Adrenal gland (tissue), 9 donors: ENCODE measurements at regions not wholly inside any gene's neighbourhood (a gene's known extent, or its start where the extent isn't known, plus 50 kb on each side); places are given as distances from the start of the nearest gene placed in this dataset.

Experiments used
- DNase-seq, 7 donors: peaks; one replicate each; pipeline ENCODE4 v3.0.0-alpha.2; 2019 to 2020
- H3K27ac ChIP-seq, 5 donors: fragments of 200-600 bp; sonication (generic) in 4 of 5; 1 replicate in 3 of 5; 2 replicates in 2 of 5; pipeline versions ENCODE4 v1.5.1 to v1.8.0; 2016 to 2020; ENCODE audit warnings: mild to moderate bottlenecking in 1 of 5
- H3K27me3 ChIP-seq: fragments of 200-600 bp; 2 replicates; pipeline ENCODE4 v1.8.0; 2021
- H3K36me3 ChIP-seq, 2 donors: fragments of 200-600 bp; replicated peaks in 1 of 2; 1 replicate in 1 of 2; 2 replicates in 1 of 2; pipeline versions ENCODE4 v1.5.1 to v1.8.0; 2018 to 2022
- H3K4me1 ChIP-seq, 2 donors: fragments of 200-600 bp; replicated peaks in 1 of 2; 1 replicate in 1 of 2; 2 replicates in 1 of 2; pipeline versions ENCODE4 v1.5.1 to v1.8.0; 2018 to 2021
- H3K4me3 ChIP-seq, 4 donors: fragments of 200-600 bp; sonication (generic) in 3 of 4; one replicate each; pipeline ENCODE4 v1.5.1; 2016 to 2018
- H3K9me3 ChIP-seq, 3 donors: fragments of 200-600 bp; sonication (generic) in 1 of 3; replicated peaks in 1 of 3; 1 replicate in 2 of 3; 2 replicates in 1 of 3; pipeline versions ENCODE4 v1.5.1 to v1.8.0; 2016 to 2021
- POLR2A ChIP-seq, 2 donors: fragments of 450-650 bp; IDR thresholded peaks; one replicate each; pipeline ENCODE4 v1.6.1; 2017; ENCODE audit warnings: antibody characterized with exemption in 2 of 2, mild to moderate bottlenecking in 2 of 2, moderate library complexity in 1 of 2
- WGBS, 4 donors: extraction: QIAGEN DNeasy Blood & Tissue Kit in 2 of 4; methylation state at CpG; one replicate each; pipeline versions ENCODE4 v1.1.5 to v1.1.7; 2013 to 2017; 5-methylcytosine and 5-hydroxymethylcytosine counted together
- intact Hi-C, 2 donors: fragments of 100-400 bp; cut with DNase I; formaldehyde crosslinking; loops; one replicate each; pipeline versions ENCODE4 v1.14.1 to v1.15.0; 2022 to 2023
- TF ChIP-seq, protein P1 (sequence below), 6 experiments: fragments of 450-650 bp in 4 of 6; fragments of 200-600 bp in 2 of 6; sonication (generic) in 1 of 6; IDR thresholded peaks; 1 replicate in 5 of 6; 2 replicates in 1 of 6; pipeline versions ENCODE4 v1.5.1 to v1.8.0; 2016 to 2021; ENCODE audit warnings: antibody characterized with exemption in 6 of 6, mild to moderate bottlenecking in 2 of 6, moderate library complexity in 1 of 6
- donor health status: healthy with polysubstance abuse.
- donor health status: Bipolar disorder and iron deficiency.
- donor health status: DM: yes; HTN: yes; CAD: no.
- donor health status: DM: no; HTN: no; CAD: no.
- donor health status: DM: no; HTN: no; CAD: no.

- intact Hi-C loops = no loop called here
- no peaks in the 10 kb centered on the region for H3K27me3 ChIP-seq
- DNase-seq = no peak
- H3K36me3 ChIP-seq = no peaks in the 10 kb centered on the region
- WGBS, 4 donors = 96 to 100% (median 100%) methylated on average over 1 of the region's 1 CpG
- H3K4me3 ChIP-seq = no peak overlapping the region
- TF ChIP-seq, protein P1, sequence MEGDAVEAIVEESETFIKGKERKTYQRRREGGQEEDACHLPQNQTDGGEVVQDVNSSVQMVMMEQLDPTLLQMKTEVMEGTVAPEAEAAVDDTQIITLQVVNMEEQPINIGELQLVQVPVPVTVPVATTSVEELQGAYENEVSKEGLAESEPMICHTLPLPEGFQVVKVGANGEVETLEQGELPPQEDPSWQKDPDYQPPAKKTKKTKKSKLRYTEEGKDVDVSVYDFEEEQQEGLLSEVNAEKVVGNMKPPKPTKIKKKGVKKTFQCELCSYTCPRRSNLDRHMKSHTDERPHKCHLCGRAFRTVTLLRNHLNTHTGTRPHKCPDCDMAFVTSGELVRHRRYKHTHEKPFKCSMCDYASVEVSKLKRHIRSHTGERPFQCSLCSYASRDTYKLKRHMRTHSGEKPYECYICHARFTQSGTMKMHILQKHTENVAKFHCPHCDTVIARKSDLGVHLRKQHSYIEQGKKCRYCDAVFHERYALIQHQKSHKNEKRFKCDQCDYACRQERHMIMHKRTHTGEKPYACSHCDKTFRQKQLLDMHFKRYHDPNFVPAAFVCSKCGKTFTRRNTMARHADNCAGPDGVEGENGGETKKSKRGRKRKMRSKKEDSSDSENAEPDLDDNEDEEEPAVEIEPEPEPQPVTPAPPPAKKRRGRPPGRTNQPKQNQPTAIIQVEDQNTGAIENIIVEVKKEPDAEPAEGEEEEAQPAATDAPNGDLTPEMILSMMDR (IDR thresholded peaks at IDR 0.05) = no peak
- TF ChIP-seq POLR2A (IDR thresholded peaks at IDR 0.05) = no peak
- H3K9me3 ChIP-seq = no peaks in the 10 kb centered on the region
- no peaks in the 10 kb centered on the region for H3K4me1 ChIP-seq
- H3K27ac ChIP-seq = no peak overlapping the region
Measured at GRCh38 chr3:16811950-16812349, 72.8 kb upstream of the PLCL2 start.

DNA sequence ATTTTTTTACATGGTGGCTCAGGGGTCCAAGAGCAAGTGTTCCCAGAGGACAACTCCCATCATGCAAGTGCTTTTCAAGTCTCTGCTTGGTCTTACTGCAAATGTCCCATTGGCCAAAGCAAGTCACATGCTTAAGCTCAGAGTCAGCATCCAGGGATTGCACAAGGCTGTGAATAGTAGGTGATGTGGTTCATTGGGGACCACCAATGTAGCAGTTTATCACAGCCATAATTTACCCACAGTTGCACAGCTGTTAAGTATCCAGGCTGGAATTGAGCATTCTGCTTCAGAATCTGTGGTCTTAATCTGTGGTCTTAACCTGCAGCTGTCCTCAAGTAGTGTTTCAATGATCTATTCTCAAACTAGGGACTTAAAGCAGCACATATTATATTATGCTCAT, 71.4 kb upstream of the PLCL2 start:
- TF ChIP-seq POLR2A (IDR thresholded peaks at IDR 0.05) = no peak
- TF ChIP-seq, protein P1 (IDR thresholded peaks at IDR 0.05) = no peak
- Histone ChIP-seq H3K27me3 (no peaks in the 10 kb centered on the region), H3K4me3 (no peak overlapping the region), H3K4me1 (no peaks in the 10 kb centered on the region), H3K27ac (no peak overlapping the region), H3K36me3 (no peaks in the 10 kb centered on the region), H3K9me3 (no peaks in the 10 kb centered on the region)
- intact Hi-C loops = no loop called here
- no peak for DNase-seq

DNA sequence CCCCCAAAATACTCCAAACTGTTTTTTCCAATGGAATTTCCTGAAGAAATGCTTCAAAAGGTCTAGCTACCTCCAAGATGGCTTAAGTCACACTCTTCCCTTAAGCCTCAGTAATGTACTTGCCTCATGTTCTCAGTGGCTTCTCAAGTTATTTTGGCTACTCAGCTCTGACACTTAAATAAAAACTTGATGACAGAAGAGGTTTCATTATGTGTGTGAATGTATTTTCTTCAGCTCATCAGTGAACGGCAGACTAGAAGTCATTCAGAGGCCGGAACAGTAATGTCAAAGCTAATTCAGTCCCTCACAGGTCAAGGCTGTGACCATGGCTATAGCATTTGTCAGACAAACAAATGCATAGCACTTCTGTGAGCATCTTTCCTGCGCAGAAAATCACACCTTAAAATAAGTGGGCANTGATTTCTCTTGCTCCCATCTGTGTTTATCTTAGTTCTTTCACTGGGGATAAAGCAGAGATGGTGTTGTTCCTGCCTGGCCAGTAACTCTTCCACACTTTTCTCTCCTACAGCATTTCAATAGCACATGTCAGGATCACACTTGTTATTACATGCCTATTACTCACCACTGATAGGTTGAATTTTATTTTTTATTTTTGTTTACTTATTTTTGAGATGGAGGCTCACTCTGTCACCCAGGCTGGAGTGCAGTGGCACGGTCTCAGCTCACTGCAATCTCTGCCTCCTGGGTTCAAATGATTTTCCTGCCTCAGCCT, 68.5 kb upstream of the PLCL2 start:
- TF ChIP-seq, protein P1 (IDR thresholded peaks at IDR 0.05) = no peak
- TF ChIP-seq POLR2A (IDR thresholded peaks at IDR 0.05) = no peak
- Histone ChIP-seq H3K27me3 (no peaks in the 10 kb centered on the region), H3K4me3 (no peak overlapping the region), H3K27ac (no peak overlapping the region), H3K36me3 (no peaks in the 10 kb centered on the region), H3K4me1 (no peaks in the 10 kb centered on the region), H3K9me3 (no peaks in the 10 kb centered on the region)
- WGBS, 4 donors = 66 to 74% (median 71%) methylated on average over 4 of the region's 4 CpGs
- no peak for DNase-seq
- intact Hi-C loops = no loop called here

GRCh38 chr3:16817197-16817596, 67.6 kb upstream of the PLCL2 start:
- intact Hi-C loops = no loop called here
- WGBS, 4 donors = 69 to 74% (median 73%) methylated on average over 2 of the region's 2 CpGs
- TF ChIP-seq, protein P1 (IDR thresholded peaks at IDR 0.05) = no peak
- no peak for TF ChIP-seq POLR2A (IDR thresholded peaks at IDR 0.05)
- no peak for DNase-seq
- no peaks in the 10 kb centered on the region for H3K9me3 ChIP-seq
- no peaks in the 10 kb centered on the region for H3K27me3 ChIP-seq
- no peaks in the 10 kb centered on the region for H3K36me3 ChIP-seq
- no peak overlapping the region for H3K27ac ChIP-seq
- no peaks in the 10 kb centered on the region for H3K4me1 ChIP-seq
- no peak overlapping the region for H3K4me3 ChIP-seq
